Ammon's horn (tissue), 1 donor: ENCODE measurements at regions not wholly inside any gene's neighbourhood (a gene's known extent, or its start where the extent isn't known, plus 50 kb on each side); places are given as distances from the start of the nearest gene placed in this dataset.
"Not testable (repeated sequence)": the region's sequence is repeated elsewhere in the genome, so short reads cannot be mapped to it uniquely, and the experiment has no call there.

Experiments used
- DNase-seq: peaks from one replicate; pipeline ENCODE4 v3.0.0-alpha.2; 2016; ENCODE audit warnings: low spot score

DNA sequence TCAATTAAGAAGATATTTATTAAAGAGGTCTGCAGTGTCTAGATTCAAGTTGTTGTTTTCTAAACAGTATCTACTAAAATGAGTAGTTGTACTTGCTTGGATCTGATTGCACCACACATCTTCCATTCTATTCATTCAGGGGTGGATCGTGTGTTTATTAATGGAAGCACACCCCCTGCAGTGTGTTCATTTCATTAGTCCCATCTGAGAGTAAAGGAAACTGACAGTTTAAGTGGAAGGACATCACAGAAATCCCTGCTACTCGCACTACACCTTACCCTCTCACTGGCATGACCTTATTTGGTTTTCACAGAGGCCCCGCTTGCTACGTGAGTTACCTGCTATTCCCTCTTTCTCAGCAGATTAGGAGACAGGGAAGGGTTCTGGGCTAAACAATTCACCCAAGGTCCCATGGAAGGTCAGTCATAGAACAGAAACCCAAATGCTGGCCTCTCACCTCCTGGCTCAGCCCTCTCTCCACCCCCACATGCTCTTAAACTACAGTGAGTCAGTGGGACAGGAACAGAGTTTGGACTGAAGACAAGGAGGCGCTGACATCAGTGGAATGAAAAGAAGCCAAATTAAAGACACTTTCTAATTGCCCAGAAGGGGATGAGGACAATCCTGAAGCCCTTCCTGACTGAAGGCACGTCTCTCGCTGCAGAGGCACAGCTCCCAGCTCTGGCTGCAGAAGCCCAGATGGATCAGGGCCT, 369.2 kb upstream of the NRP1 start:
- DNase-seq, result no peak

DNA sequence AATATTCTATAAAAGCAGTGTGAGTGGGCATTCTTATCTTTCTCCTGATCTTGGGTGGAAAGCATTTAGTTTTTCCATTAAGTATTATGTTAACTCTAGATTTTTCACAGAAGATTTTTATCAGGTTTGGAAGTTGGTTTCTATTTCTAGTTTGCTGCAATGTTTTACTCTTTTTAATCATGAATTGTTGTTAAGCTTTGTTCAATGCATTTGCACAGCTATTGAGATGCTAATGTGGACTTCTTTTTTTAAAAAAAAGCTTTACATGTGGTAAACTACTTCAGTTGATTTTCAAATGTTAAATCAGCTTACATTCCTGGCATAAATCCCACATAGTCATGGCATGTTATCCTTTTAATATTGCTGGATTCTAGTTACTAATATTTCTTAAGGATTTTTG, 363.6 kb upstream of the NRP1 start:
- no peak for DNase-seq

GRCh38 chr10:33697016-33697415, 362.5 kb upstream of the NRP1 start:
- no peak for DNase-seq

DNA sequence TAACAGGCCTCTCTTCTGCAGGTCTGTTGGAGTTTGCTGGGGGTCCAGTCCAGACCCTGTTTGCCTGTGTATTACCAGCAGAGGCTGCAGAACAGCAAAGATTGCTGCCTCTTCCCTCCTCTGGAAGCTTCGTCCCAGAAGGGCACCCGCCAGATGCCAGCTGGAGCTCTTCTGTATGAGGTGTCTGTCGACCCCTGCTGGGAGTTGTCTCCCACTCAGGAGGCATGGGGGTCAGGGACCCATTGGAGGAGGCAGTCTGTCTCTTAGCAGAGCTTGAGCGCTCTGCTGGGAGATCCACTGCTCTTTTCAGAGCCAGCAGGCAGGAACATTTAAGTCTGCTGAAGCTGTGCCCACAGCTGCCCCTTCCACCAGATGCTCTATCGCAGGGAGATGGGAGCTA, 361.1 kb upstream of the NRP1 start:
- no peak for DNase-seq

DNA sequence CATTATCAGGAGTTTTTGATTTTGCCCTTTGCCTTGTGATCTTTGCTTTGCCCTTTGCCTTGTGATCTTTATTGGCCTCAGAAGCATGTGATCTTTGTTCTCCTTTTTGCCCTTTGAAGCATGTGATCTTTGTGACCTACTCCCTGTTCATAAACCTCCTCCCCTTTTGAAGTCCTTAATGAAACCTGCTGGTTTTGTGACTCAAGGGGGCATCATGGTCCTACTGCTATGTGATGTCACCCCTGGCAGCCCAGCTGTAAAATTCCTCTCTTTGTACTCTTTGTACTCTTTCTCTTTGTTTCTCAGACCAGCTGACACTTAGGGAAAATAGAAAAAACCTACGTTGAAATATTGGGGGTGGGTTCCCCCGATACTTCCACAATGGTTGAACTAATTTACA, 356.1 kb upstream of the NRP1 start:
- not testable (repeated sequence) for DNase-seq

GRCh38 chr10:33688506-33688905, 354.0 kb upstream of the NRP1 start:
- no peak for DNase-seq

DNA sequence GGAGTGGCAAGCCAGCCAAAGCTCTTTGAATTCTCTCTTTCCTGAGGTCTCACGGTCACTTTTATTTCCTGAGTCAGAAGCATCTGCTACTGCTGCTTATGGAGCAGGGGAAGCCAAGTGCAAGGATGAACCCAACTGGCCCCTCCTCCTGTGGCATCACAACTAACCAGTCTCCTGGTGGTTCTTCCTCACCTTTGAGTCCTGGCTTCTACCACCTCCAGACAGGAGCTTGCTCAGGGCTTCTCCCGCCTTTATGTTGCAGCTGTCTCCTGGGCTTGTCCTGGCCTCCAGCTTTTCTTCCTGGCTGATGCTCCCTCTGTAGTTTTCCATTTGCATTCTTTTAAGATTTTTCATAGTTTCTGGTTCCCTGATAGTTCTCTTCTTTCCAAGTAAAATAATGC, 349.7 kb upstream of the NRP1 start:
- no peak for DNase-seq

GRCh38 chr10:33681595-33681994, 347.1 kb upstream of the NRP1 start:
- no peak for DNase-seq

- DNase-seq, result no peak
Observed at GRCh38 chr10:33680036-33680435, 345.6 kb upstream of the NRP1 start.

DNA sequence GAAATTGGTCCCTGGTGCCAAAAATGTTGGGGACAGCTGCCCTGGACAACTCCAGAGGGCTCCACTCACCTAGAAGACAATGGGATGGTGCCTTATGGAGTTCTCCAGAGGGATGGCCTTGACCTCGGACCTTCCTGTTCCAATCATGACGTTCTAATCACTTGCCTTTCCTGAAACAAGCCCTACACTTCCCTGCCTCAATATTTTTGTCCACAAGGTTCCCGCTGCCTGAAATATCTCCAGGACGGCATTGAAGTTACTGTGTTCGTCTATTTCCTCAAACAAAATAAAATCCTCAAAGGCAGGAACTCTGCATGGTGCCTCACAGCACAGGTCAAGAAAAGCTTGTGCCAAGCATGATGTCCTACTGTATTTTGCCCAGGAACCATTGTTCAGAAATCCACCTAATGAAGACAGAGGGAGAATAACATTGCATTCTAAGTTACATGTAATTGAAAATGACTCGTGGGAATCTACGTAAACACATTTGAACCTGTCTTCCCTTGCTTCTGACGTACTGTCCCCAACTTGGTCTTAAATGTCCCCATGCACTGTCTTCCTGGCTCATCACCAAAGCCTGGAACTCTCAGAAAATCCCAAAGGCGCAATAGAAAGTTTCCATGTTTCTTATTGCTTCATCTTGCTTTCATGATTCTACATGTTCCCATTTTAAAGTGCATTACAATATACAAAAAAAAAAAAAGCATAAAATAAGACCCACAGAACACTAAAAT, 342.3 kb upstream of the NRP1 start:
- DNase-seq, result no peak

DNA sequence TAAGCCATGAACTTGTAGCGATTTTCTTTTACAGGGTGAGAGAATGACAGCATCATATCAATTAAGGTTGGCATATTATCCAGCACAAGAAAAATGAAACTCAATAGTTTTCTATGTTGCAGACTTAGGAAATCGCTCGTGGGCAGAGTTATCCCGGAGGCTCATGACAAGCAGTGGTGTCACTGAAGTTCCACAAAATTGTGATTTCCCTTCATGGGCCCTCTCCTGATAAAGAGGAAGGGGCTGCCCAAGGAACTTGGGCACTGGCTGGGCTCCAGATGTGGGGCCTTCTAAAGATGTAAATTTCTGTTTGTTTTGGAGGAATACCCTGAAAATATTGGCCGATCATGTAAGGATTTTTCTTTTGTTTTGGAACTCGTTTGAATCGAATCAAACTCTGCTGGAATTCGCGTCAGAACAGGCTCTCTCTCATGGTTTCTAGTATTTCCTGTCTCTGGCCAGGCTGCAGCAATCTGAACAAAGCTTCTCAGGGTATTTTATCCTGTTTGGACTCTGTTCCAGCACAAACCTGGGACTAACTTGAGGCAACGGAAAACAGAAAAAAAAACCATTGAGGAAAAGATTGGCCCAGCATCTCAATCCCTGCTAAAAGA, 340.6 kb upstream of the NRP1 start:
- no peak for DNase-seq

DNA sequence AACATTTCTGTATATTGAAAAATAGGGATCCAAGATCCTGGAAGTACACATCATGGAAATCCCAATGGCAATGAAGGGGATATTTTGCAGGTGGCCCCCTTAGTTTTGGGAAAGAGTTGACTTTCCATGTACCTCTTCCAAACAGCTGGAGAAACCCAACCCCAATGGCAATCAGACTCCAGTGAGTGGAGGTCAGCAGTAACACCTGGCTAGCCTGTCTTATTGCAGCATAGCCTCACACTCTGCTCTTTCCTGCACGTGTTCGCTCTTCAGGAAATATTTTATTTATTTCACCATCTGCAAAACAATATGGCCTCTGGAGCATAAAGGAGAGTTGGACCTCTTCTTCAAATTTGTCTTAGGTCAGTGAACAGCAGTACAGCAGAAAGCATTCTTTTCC, 340.0 kb upstream of the NRP1 start:
- no peak for DNase-seq

DNA sequence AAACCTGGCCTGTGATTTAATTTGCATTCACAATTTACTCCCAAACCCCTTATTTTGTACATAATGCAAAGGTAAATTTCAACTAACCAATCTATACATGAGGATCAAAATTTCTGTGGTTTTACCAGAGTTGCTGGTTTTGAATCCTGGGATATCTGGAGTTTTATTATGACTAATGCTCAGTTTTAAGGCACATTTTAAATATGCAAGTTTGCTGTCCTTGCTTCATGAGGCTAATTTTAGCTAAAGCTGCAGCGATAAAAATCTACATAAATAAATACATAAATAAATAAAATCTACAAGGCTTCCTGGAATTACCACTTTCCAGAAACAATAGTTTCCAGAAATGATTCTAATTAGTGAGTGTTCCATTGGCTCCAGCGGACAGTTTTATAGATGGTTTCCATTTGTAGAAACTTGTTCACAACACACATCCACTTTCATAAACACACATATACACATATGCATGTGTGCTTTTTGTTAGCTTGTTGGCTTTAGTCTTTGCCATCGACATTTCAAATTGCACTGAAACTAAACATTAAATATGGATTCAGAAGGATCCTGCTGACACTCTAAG, 339.5 kb upstream of the NRP1 start:
- DNase-seq, result no peak

DNA sequence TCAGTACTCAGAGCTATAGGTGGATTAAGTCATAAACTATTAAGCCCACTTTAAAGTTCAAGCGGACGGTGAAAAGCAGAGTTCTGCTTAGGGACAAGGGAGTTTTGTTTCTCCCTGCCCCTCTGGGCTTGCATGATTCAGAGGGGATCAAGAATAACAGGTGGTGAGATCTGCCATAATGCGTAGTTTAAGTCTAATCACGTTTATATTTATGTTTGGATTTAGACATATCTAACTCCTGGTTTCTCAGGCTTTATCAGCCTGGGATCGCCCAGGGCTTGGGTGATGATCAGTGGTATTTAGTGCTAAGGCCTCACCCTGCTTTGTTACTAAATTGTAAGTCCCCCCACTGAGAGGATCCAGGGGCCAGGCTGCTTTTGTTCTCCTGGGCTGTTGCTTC, 335.4 kb upstream of the NRP1 start:
- DNase-seq, result no peak

- DNase-seq, result no peak
Observed at GRCh38 chr10:33666686-33667480, 332.4 kb upstream of the NRP1 start.

DNA sequence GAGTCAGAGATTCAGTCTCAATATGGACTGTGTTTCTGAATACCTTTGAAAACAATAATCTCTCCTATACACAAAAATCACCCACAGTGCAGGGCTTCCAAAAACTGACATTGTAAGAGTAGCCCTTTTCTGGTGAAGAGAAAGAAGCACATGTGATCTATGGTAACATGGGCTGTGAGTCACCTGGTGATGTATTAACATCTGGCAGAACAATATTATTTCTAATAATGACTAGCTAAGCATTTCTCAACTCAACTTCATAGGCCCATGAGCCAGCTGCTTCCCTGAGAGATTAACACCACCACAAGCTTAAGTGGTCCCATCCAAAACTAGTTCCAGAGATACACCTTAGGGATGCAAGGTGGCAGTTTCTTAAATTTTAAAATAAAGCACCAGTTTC, 331.0 kb upstream of the NRP1 start:
- no peak for DNase-seq

DNA sequence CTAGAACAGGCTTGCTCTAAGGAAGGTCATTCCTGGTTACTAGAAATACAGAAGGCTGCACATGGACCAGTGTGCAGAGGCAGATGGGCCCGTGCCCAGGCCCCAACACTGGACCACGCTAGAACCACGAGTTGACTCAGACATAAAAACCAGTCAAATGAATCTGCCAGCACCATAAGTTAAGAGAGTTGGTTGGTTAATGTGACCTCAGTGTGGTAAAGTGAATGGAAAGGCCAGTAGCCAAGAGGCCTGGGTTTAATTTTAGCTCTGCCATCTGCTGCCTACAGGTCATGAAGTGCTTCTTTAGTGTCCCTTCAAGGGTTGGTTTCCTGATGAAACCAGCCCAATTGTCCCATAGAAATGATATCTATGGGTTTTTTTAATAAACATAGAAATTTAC, 329.6 kb upstream of the NRP1 start:
- DNase-seq, result no peak

- DNase-seq, result peak; percentile 83
Observed at GRCh38 chr10:33661580-33662336, 327.3 kb upstream of the NRP1 start.

DNA sequence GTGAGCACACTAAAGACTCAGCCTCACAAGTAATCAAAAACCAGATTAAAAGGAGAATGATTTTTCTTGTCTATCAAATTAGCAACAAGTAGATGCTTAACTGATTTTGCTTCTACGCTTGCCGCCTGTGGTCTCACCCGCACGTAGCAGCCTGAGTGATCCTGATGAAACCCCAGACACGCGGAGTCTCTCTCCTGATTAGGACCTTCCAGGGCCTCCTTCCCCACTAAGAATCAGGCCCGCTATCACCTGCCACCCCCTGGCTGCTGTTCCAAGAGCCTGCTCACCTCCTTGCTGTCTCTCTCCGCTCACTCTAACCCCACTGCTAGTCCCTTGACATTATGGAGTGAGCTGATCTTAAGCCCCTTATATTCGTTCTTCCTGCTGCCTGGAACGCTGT, 325.9 kb upstream of the NRP1 start:
- DNase-seq, result no peak

- DNase-seq, result no peak
Observed at GRCh38 chr10:33657913-33658312, 323.4 kb upstream of the NRP1 start.

GRCh38 chr10:33657154-33657908, 322.9 kb upstream of the NRP1 start:
- DNase-seq, result no peak
